ENCODE measurements at regions not wholly inside any gene's neighbourhood (a gene's known extent, or its start where the extent isn't known, plus 50 kb on each side); places are given as distances from the start of the nearest gene placed in this dataset.

DNA sequence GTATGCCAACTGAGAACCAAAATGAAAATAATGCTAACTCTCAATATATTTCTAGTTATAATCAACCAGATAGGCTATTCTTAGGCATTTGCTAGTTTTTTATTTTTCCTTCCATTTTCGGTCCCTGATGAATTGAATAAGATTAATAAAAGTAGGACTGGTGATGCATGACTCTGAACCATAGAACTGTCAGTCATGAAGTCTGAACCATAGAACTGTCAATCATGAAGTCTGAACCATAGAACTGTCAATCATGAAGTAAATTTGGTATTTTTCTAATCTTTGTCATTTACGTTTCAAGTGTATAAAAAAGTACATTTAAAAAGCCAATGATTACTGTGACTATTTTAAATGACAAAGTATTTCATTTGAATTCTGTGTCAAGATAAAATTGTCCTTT is 460.2 kb upstream of the NDST3 start:
- Histone ChIP-seq H3K9ac (ENCODE audit: low read length) (no peak overlapping the region), H4K8ac (ENCODE audit: low read length) (no peak overlapping the region), H2AFZ (ENCODE audit: low read depth, low read length) (no peak overlapping the region), H3K79me1 (replicated peaks; ENCODE audit: low read length, poor library complexity, severe bottlenecking) (no peaks in the 10 kb centered on the region), H3K27ac (ENCODE audit: low read length, poor library complexity, severe bottlenecking) (no peak overlapping the region), H3K36me3 (ENCODE audit: control insufficient read depth in 1 of 2, insufficient read depth in 2 of 2, low read depth in 1 of 2, low read length in 2 of 2) (no peaks in the 10 kb centered on the region), H2BK12ac (ENCODE audit: low read length in 2 of 2) (no peak overlapping the region), H2AK5ac (ENCODE audit: low read length, severe bottlenecking) (no peak overlapping the region), H3K4me3 (ENCODE audit: insufficient read depth in 1 of 2, low read depth in 1 of 2, low read length in 2 of 2) (no peak overlapping the region), H3K9me3 (ENCODE audit: control insufficient read depth, low read length) (no peaks in the 10 kb centered on the region), H2BK5ac (ENCODE audit: low read depth, low read length, poor library complexity, severe bottlenecking) (no peak overlapping the region), H4K91ac (ENCODE audit: low read length) (no peak overlapping the region), H2BK120ac (ENCODE audit: low read depth, low read length) (no peak overlapping the region), H3K4me1 (ENCODE audit: control insufficient read depth, insufficient read depth, low read depth, low read length) (no peaks in the 10 kb centered on the region), H3K23ac (ENCODE audit: low read length in 2 of 2) (no peak overlapping the region), H2BK15ac (ENCODE audit: low read depth, poor library complexity, severe bottlenecking) (no peak overlapping the region), H3K14ac (ENCODE audit: low read length in 2 of 2) (no peak overlapping the region), H3K4me2 (ENCODE audit: low read length, poor library complexity, severe bottlenecking) (no peak overlapping the region), H3K27me3 (ENCODE audit: control insufficient read depth in 1 of 2, insufficient read depth in 1 of 2, low read length in 2 of 2) (no peaks in the 10 kb centered on the region), H3K4ac (ENCODE audit: low read depth in 1 of 2, low read length in 2 of 2) (no peak overlapping the region), H3K18ac (ENCODE audit: low read depth in 1 of 2, low read length in 2 of 2) (no peak overlapping the region)
- no peak for DNase-seq
- 100% methylated on average over 1 of the region's 2 CpGs for WGBS

DNA sequence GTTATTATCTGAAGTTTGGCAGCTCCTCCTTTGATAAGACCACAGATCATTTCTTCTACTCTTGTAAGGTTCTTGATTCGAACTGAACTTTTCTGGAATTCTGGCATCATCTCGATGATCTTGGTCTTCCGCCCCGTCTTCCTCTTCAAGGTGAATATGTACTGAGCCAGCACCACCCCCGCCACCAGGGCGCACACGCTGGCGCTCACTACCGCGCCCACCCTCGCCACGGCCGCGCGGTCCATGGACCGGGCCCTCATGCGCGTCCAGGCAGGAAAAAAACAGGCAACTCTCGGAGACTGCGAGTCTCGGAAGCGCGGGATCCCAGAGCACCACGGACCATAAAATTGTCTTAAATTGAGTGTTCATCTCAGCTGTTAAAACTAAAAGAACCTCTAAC is 458.4 kb upstream of the NDST3 start:
- H2BK15ac ChIP-seq (ENCODE audit: low read depth, poor library complexity, severe bottlenecking): no peak overlapping the region
- no peaks in the 10 kb centered on the region for H3K9me3 ChIP-seq (ENCODE audit: control insufficient read depth, low read length)
- no peaks in the 10 kb centered on the region for H3K27me3 ChIP-seq (ENCODE audit: control insufficient read depth in 1 of 2, insufficient read depth in 1 of 2, low read length in 2 of 2)
- no peak overlapping the region for H3K18ac ChIP-seq (ENCODE audit: low read depth in 1 of 2, low read length in 2 of 2)
- no peak overlapping the region for H3K4ac ChIP-seq (ENCODE audit: low read depth in 1 of 2, low read length in 2 of 2)
- no peak overlapping the region for H4K91ac ChIP-seq (ENCODE audit: low read length)
- H2BK12ac ChIP-seq (ENCODE audit: low read length in 2 of 2): no peak overlapping the region
- H3K79me1 ChIP-seq (replicated peaks; ENCODE audit: low read length, poor library complexity, severe bottlenecking): no peaks in the 10 kb centered on the region
- H3K4me2 ChIP-seq (ENCODE audit: low read length, poor library complexity, severe bottlenecking): no peak overlapping the region
- H4K8ac ChIP-seq (ENCODE audit: low read length): no peak overlapping the region
- H3K9ac ChIP-seq (ENCODE audit: low read length): no peak overlapping the region
- no peaks in the 10 kb centered on the region for H3K36me3 ChIP-seq (ENCODE audit: control insufficient read depth in 1 of 2, insufficient read depth in 2 of 2, low read depth in 1 of 2, low read length in 2 of 2)
- 91% methylated on average over 22 of the region's 24 CpGs for WGBS
- no peak overlapping the region for H2AFZ ChIP-seq (ENCODE audit: low read depth, low read length)
- no peak overlapping the region for H3K14ac ChIP-seq (ENCODE audit: low read length in 2 of 2)
- no peak overlapping the region for H3K27ac ChIP-seq (ENCODE audit: low read length, poor library complexity, severe bottlenecking)
- no peak overlapping the region for H2BK5ac ChIP-seq (ENCODE audit: low read depth, low read length, poor library complexity, severe bottlenecking)
- H3K4me1 ChIP-seq (ENCODE audit: control insufficient read depth, insufficient read depth, low read depth, low read length): no peaks in the 10 kb centered on the region
- H2AK5ac ChIP-seq (ENCODE audit: low read length, severe bottlenecking): no peak overlapping the region
- H3K23ac ChIP-seq (ENCODE audit: low read length in 2 of 2): no peak overlapping the region
- no peak overlapping the region for H2BK120ac ChIP-seq (ENCODE audit: low read depth, low read length)
- H3K4me3 ChIP-seq (ENCODE audit: insufficient read depth in 1 of 2, low read depth in 1 of 2, low read length in 2 of 2): no peak overlapping the region
- DNase-seq: no peak

DNA sequence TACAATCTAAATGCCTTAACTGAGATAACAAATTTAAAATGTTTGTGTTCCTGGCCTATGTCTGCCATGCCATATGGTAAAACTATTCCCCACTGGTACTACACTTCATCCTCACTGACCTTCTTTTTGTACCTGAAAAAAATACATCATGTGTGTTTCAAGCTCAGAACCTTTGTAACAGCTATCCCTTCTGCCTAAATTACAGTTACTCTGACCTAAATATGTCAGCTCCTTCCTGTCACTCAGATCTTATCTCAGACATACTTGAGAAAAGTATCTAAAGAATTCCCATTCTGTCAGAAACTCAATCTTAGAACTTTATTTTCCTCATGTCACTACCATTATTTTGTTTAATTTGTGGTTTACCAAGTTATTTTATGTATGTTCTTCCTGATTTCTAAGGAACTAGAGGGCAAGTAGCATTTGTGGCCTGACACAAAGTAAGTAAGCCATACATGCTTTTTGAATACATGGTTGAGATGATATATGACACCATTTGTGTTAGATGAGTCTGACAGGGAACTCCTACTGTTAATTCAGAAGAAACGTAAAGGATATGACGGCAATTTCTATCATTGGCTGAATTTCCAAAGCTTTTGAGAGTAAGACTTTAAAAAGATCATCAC is 456.5 kb upstream of the NDST3 start:
- H2BK15ac ChIP-seq (ENCODE audit: low read depth, poor library complexity, severe bottlenecking): no peak overlapping the region
- no peak overlapping the region for H3K18ac ChIP-seq (ENCODE audit: low read depth in 1 of 2, low read length in 2 of 2)
- H3K36me3 ChIP-seq (ENCODE audit: control insufficient read depth in 1 of 2, insufficient read depth in 2 of 2, low read depth in 1 of 2, low read length in 2 of 2): no peaks in the 10 kb centered on the region
- DNase-seq: peak; percentile 33
- H3K14ac ChIP-seq (ENCODE audit: low read length in 2 of 2): no peak overlapping the region
- no peak overlapping the region for H3K4me2 ChIP-seq (ENCODE audit: low read length, poor library complexity, severe bottlenecking)
- H2BK120ac ChIP-seq (ENCODE audit: low read depth, low read length): no peak overlapping the region
- no peak overlapping the region for H4K91ac ChIP-seq (ENCODE audit: low read length)
- H3K4me3 ChIP-seq (ENCODE audit: insufficient read depth in 1 of 2, low read depth in 1 of 2, low read length in 2 of 2): no peak overlapping the region
- no peak overlapping the region for H3K9ac ChIP-seq (ENCODE audit: low read length)
- no peaks in the 10 kb centered on the region for H3K27me3 ChIP-seq (ENCODE audit: control insufficient read depth in 1 of 2, insufficient read depth in 1 of 2, low read length in 2 of 2)
- H3K23ac ChIP-seq (ENCODE audit: low read length in 2 of 2): no peak overlapping the region
- no peak overlapping the region for H2BK12ac ChIP-seq (ENCODE audit: low read length in 2 of 2)
- H4K8ac ChIP-seq (ENCODE audit: low read length): no peak overlapping the region
- no peak overlapping the region for H2BK5ac ChIP-seq (ENCODE audit: low read depth, low read length, poor library complexity, severe bottlenecking)
- H3K4ac ChIP-seq (ENCODE audit: low read depth in 1 of 2, low read length in 2 of 2): no peak overlapping the region
- H3K79me1 ChIP-seq (replicated peaks; ENCODE audit: low read length, poor library complexity, severe bottlenecking): no peaks in the 10 kb centered on the region
- no peak overlapping the region for H3K27ac ChIP-seq (ENCODE audit: low read length, poor library complexity, severe bottlenecking)
- H2AFZ ChIP-seq (ENCODE audit: low read depth, low read length): no peak overlapping the region
- H3K4me1 ChIP-seq (ENCODE audit: control insufficient read depth, insufficient read depth, low read depth, low read length): no peaks in the 10 kb centered on the region
- H2AK5ac ChIP-seq (ENCODE audit: low read length, severe bottlenecking): no peak overlapping the region
- WGBS: 50% methylated on average over 2 of the region's 2 CpGs
- H3K9me3 ChIP-seq (ENCODE audit: control insufficient read depth, low read length): no peaks in the 10 kb centered on the region

DNA sequence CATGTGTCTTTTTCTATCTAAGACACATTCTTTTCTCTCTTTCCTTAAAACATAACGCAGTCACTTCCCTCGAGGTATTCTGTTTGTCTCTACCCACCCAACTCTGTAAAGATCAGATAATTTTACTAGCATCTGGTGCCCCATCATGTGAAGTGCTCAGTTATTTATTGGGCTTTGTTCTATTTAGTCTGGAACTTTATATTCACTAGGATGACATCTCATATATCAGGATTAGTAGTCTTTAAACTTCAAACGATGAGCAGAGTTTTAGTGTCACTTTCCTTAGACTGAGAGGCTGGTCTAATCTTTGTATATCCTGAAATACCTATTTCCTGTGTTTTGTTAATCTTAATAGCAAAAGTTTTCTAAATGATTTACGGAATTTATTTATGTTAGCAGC is 445.5 kb upstream of the NDST3 start:
- WGBS: 13% methylated on average over 2 of the region's 4 CpGs

More for the DNA sequence above, 445.5 kb upstream of the NDST3 start:
- Histone ChIP-seq H3K23ac (ENCODE audit: low read length in 2 of 2) (no peak overlapping the region), H3K14ac (ENCODE audit: low read length in 2 of 2) (no peak overlapping the region), H2AK5ac (ENCODE audit: low read length, severe bottlenecking) (no peak overlapping the region), H4K91ac (ENCODE audit: low read length) (no peak overlapping the region), H2BK5ac (ENCODE audit: low read depth, low read length, poor library complexity, severe bottlenecking) (no peak overlapping the region), H3K4me3 (ENCODE audit: insufficient read depth in 1 of 2, low read depth in 1 of 2, low read length in 2 of 2) (no peak overlapping the region), H3K79me1 (replicated peaks; ENCODE audit: low read length, poor library complexity, severe bottlenecking) (no peaks in the 10 kb centered on the region), H2BK15ac (ENCODE audit: low read depth, poor library complexity, severe bottlenecking) (no peak overlapping the region), H2BK120ac (ENCODE audit: low read depth, low read length) (no peak overlapping the region), H3K18ac (ENCODE audit: low read depth in 1 of 2, low read length in 2 of 2) (no peak overlapping the region), H3K9me3 (ENCODE audit: control insufficient read depth, low read length) (no peaks in the 10 kb centered on the region), H3K36me3 (ENCODE audit: control insufficient read depth in 1 of 2, insufficient read depth in 2 of 2, low read depth in 1 of 2, low read length in 2 of 2) (no peaks in the 10 kb centered on the region), H2AFZ (ENCODE audit: low read depth, low read length) (no peak overlapping the region), H3K27ac (ENCODE audit: low read length, poor library complexity, severe bottlenecking) (no peak overlapping the region), H3K4me2 (ENCODE audit: low read length, poor library complexity, severe bottlenecking) (no peak overlapping the region), H3K9ac (ENCODE audit: low read length) (no peak overlapping the region), H4K8ac (ENCODE audit: low read length) (no peak overlapping the region), H2BK12ac (ENCODE audit: low read length in 2 of 2) (no peak overlapping the region), H3K4me1 (ENCODE audit: control insufficient read depth, insufficient read depth, low read depth, low read length) (no peaks in the 10 kb centered on the region), H3K27me3 (ENCODE audit: control insufficient read depth in 1 of 2, insufficient read depth in 1 of 2, low read length in 2 of 2) (no peaks in the 10 kb centered on the region), H3K4ac (ENCODE audit: low read depth in 1 of 2, low read length in 2 of 2) (no peak overlapping the region)
- DNase-seq: peak; percentile 2
